OCI-LY1 (cell line): ENCODE measurements at regions not wholly inside any gene's neighbourhood (a gene's known extent, or its start where the extent isn't known, plus 50 kb on each side); places are given as distances from the start of the nearest gene placed in this dataset.

Experiments
- H2AFZ ChIP-seq: fragments of 200-600 bp; sonication (generic), shearing (Covaris generic); 2 replicates; pipeline ENCODE4 v1.6.0; 2014; ENCODE audit warnings: antibody characterized with exemption, mild to moderate bottlenecking, low read length
- H3F3A ChIP-seq: fragments of 200-600 bp; sonication (generic), shearing (Covaris generic); 2 replicates; pipeline ENCODE4 v1.6.0; 2014; ENCODE audit warnings: mild to moderate bottlenecking, antibody characterized with exemption, low read length, moderate library complexity; ENCODE audit not compliant: insufficient read depth
- H3K27ac ChIP-seq: fragments of 200-600 bp; sonication (generic); 2 replicates; pipeline ENCODE4 v1.5.1; 2014; ENCODE audit warnings: low read length, mixed run types, mild to moderate bottlenecking, low read depth; ENCODE audit not compliant: poor library complexity, severe bottlenecking
- H3K27me3 ChIP-seq: fragments of 200-600 bp; sonication (generic); 2 replicates; pipeline ENCODE4 v1.6.0; 2014; ENCODE audit warnings: antibody characterized with exemption, mild to moderate bottlenecking, low read length, moderate library complexity; ENCODE audit not compliant: insufficient read depth
- H3K36me3 ChIP-seq: fragments of 200-600 bp; sonication (generic); 2 replicates; pipeline ENCODE4 v1.6.1; 2014; ENCODE audit warnings: mild to moderate bottlenecking, antibody characterized with exemption, low read length, moderate library complexity, mixed read lengths; ENCODE audit not compliant: insufficient read depth
- H3K4me1 ChIP-seq: fragments of 200-600 bp; sonication (generic); 2 replicates; pipeline ENCODE4 v1.5.1; 2014; ENCODE audit warnings: mild to moderate bottlenecking, low read length, moderate library complexity; ENCODE audit not compliant: insufficient read depth, severe bottlenecking
- H3K4me2 ChIP-seq: fragments of 200-600 bp; sonication (generic), shearing (Covaris generic); 2 replicates; pipeline ENCODE4 v1.6.1; 2014; ENCODE audit warnings: low read length
- H3K4me3 ChIP-seq: fragments of 200-600 bp; sonication (generic); 2 replicates; pipeline ENCODE4 v1.5.1; 2014; ENCODE audit warnings: low read length, low read depth, mild to moderate bottlenecking, mixed read lengths; ENCODE audit not compliant: poor library complexity, severe bottlenecking
- H3K79me2 ChIP-seq: fragments of 200-600 bp; shearing (Covaris generic); 2 replicates; pipeline ENCODE4 v1.6.1; 2016; ENCODE audit warnings: mixed run types, low read length, mixed read lengths; ENCODE audit not compliant: insufficient read depth
- H3K9ac ChIP-seq: fragments of 200-600 bp; sonication (generic), shearing (Covaris generic); 2 replicates; pipeline ENCODE4 v1.6.1; 2014; ENCODE audit warnings: mild to moderate bottlenecking, low read length, mixed read lengths
- H3K9me2 ChIP-seq: fragments of 200-600 bp; sonication (generic), shearing (Covaris generic); 2 replicates; pipeline ENCODE4 v1.6.1; 2014; ENCODE audit warnings: low read depth, mild to moderate bottlenecking, low read length, mixed read lengths
- H3K9me3 ChIP-seq: fragments of 200-600 bp; shearing (Covaris generic); 2 replicates; pipeline ENCODE4 v1.6.1; 2014; ENCODE audit warnings: low read length, mixed read lengths
- H4K20me1 ChIP-seq: fragments of 200-600 bp; sonication (generic), shearing (Covaris generic); 2 replicates; pipeline ENCODE4 v1.6.0; 2016; ENCODE audit warnings: mild to moderate bottlenecking, low read length; ENCODE audit not compliant: insufficient read depth
- EZH2 ChIP-seq: fragments of 200-600 bp; sonication (generic), shearing (Covaris generic); IDR thresholded peaks from 2 replicates; pipeline ENCODE4 v1.8.0; 2017; ENCODE audit warnings: borderline replicate concordance, mixed run types, mild to moderate bottlenecking, antibody characterized with exemption, low read length, moderate library complexity, mixed read lengths
- TF ChIP-seq, protein P1 (sequence below): fragments of 200-600 bp; sonication (generic), shearing (Covaris generic); IDR thresholded peaks from 2 replicates; pipeline ENCODE4 v1.5.1; 2017; ENCODE audit warnings: mild to moderate bottlenecking, antibody characterized with exemption, low read length, moderate library complexity, mixed read lengths

DNA sequence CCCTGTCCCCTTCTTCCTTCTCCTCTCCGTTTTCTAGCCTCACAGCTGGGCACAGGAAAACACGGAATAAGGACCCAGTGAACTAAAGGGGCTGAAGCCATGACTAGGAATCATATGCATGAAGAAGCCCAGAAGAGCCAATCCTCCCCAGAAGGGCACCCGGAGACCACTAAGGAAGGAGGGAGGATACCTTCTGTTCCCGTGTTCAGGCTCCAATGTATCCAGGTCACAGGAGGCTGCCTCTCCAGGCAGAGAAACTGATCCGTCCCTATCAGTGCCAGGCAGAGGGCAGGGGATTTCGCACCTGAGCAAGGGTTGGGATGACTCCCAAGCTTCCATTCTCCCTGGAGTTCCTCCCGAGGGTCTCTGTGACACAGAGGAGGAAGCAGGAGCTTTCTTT, 246.6 kb downstream of the SNX10 start:
- H2AFZ ChIP-seq: no peak overlapping the region
- H3K27ac ChIP-seq: no peak overlapping the region
- no peaks in the 10 kb centered on the region for H4K20me1 ChIP-seq
- H3K36me3 ChIP-seq: no peaks in the 10 kb centered on the region
- H3K4me3 ChIP-seq: no peak overlapping the region
- no peaks in the 10 kb centered on the region for H3K4me1 ChIP-seq
- H3K27me3 ChIP-seq: no peaks in the 10 kb centered on the region; the same call in 1 of the 2 replicates
- no peaks in the 10 kb centered on the region for H3F3A ChIP-seq
- TF ChIP-seq, protein P1, sequence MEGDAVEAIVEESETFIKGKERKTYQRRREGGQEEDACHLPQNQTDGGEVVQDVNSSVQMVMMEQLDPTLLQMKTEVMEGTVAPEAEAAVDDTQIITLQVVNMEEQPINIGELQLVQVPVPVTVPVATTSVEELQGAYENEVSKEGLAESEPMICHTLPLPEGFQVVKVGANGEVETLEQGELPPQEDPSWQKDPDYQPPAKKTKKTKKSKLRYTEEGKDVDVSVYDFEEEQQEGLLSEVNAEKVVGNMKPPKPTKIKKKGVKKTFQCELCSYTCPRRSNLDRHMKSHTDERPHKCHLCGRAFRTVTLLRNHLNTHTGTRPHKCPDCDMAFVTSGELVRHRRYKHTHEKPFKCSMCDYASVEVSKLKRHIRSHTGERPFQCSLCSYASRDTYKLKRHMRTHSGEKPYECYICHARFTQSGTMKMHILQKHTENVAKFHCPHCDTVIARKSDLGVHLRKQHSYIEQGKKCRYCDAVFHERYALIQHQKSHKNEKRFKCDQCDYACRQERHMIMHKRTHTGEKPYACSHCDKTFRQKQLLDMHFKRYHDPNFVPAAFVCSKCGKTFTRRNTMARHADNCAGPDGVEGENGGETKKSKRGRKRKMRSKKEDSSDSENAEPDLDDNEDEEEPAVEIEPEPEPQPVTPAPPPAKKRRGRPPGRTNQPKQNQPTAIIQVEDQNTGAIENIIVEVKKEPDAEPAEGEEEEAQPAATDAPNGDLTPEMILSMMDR: no peak
- TF ChIP-seq EZH2: no peak
- H3K79me2 ChIP-seq: no peaks in the 10 kb centered on the region
- H3K4me2 ChIP-seq: no peak overlapping the region
- H3K9me2 ChIP-seq: no peaks in the 10 kb centered on the region
- no peaks in the 10 kb centered on the region for H3K9me3 ChIP-seq
- H3K9ac ChIP-seq: no peak overlapping the region

DNA sequence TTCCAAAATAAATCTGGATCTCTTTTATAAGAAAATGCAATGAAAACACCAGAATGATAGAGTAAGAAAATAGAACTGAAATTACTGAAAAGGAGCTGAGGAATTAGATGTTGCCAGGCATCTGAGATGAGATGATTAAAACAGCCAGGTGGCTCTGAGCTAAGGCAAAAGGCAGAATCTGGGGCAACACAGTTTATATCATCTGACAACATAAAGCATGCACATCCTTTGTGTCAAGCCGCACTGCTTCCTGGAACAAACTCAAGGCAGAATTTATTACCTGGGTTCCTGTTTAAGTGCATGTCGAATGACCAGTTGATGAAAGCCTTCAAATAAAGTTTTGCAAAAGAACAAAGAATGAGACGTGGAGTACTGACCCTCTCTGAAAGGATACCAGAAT, 247.0 kb downstream of the SNX10 start:
- Histone ChIP-seq H3F3A (no peaks in the 10 kb centered on the region), H3K36me3 (no peaks in the 10 kb centered on the region), H3K4me3 (no peak overlapping the region), H3K9me3 (no peaks in the 10 kb centered on the region), H2AFZ (no peak overlapping the region), H3K4me2 (no peak overlapping the region), H3K9ac (no peak overlapping the region), H3K4me1 (no peaks in the 10 kb centered on the region), H3K9me2 (no peaks in the 10 kb centered on the region), H3K27me3 (no peaks in the 10 kb centered on the region; the same call in 1 of the 2 replicates), H3K27ac (no peak overlapping the region), H4K20me1 (no peaks in the 10 kb centered on the region), H3K79me2 (no peaks in the 10 kb centered on the region)
- no peak for TF ChIP-seq EZH2
- TF ChIP-seq, protein P1: no peak

DNA sequence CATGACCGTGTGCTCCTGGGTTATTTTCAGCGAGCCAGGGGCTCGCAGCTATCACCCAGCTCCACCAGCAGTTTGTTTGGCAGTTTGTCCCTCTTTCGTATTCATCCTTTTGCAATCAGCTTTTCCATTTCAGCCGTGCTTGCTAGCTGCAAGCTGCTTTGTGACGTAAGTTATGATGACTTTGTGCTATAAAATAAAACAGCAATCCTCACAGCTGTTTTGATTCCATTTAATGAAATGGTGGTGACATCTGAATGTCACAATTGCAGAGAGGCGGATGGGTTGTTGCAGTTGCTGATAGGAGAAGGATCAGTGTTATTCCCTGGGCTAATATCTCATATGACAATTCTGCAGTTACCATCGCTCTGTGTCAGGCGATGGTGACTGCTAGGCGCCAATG, 251.7 kb downstream of the SNX10 start:
- no peak overlapping the region for H3K4me3 ChIP-seq
- no peaks in the 10 kb centered on the region for H3K79me2 ChIP-seq
- peaks cover 11% of the 10 kb centered on the region; the same call in 1 of the 2 replicates for H3K27me3 ChIP-seq
- H2AFZ ChIP-seq: no peak overlapping the region
- no peak overlapping the region for H3K9ac ChIP-seq
- H3F3A ChIP-seq: no peaks in the 10 kb centered on the region
- H3K27ac ChIP-seq: no peak overlapping the region
- H3K36me3 ChIP-seq: no peaks in the 10 kb centered on the region
- H3K4me1 ChIP-seq: no peaks in the 10 kb centered on the region
- H3K4me2 ChIP-seq: no peak overlapping the region
- H3K9me3 ChIP-seq: no peaks in the 10 kb centered on the region
- H4K20me1 ChIP-seq: no peaks in the 10 kb centered on the region
- TF ChIP-seq, protein P1: no peak
- no peak for TF ChIP-seq EZH2
- no peaks in the 10 kb centered on the region for H3K9me2 ChIP-seq
